ENCODE measurements at regions not wholly inside any gene's neighbourhood (a gene's known extent, or its start where the extent isn't known, plus 50 kb on each side); places are given as distances from the start of the nearest gene placed in this dataset.

GRCh38 chr16:5850632-5851392 is 753.2 kb upstream of the EEF2KMT start:
- H3K27me3 Mint-ChIP-seq, result no peaks in the 10 kb centered on the region
- H3K9me3 Mint-ChIP-seq, result no peaks in the 10 kb centered on the region
- no peaks in the 10 kb centered on the region for H3K4me1 Mint-ChIP-seq
- no peak overlapping the region for H3K4me3 Mint-ChIP-seq
- H3K36me3 Mint-ChIP-seq, result no peaks in the 10 kb centered on the region
- DNase-seq, result no peak
- no peak overlapping the region for H3K27ac Mint-ChIP-seq

GRCh38 chr16:5845046-5845445 is 747.5 kb upstream of the EEF2KMT start:
- Mint-ChIP-seq H3K36me3 (no peaks in the 10 kb centered on the region), H3K4me1 (no peaks in the 10 kb centered on the region), H3K4me3 (no peak overlapping the region), H3K27ac (no peak overlapping the region), H3K9me3 (no peaks in the 10 kb centered on the region), H3K27me3 (no peaks in the 10 kb centered on the region)
- DNase-seq, result no peak

DNA sequence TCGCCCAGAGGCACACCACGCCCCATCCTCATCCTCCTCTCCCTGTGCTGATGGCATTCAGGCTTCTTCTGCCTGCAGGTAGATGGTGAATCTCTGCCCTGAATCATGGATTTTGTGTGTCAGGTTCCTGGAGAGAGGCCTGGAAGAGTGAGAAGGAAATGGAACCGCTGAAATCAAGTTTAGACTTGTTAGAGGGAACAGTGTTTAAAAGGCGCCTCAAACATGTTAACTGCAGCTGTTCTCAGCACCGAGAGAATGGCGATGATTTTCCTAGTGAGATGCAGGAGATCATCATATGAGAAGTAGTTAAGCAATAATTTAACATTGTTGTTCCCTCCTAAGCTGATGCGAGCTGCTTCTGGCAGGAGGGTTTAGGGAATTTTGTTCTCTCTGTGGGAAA is 744.4 kb upstream of the EEF2KMT start:
- H3K4me3 Mint-ChIP-seq, result no peak overlapping the region

DNA sequence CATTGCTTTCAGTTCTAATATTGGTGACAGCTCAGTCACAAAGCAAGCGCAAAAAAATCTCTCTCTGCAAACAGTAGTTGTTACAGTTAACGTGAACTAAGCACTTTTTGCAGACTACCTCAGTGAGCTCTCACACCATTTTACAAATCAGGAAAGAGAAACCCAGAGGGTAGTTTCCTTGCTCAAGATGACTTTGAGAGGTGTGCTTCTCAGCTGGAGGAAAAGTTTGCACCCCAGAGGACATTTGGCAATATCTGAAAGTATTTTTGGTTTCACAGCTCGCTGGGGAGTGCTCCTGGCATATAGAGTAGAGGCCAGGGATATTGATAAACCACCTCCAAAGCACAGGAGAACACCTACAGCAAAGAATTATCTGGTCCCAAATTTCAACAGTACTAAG is 741.1 kb upstream of the EEF2KMT start:
- Mint-ChIP-seq H3K27ac (no peak overlapping the region), H3K4me3 (no peak overlapping the region), H3K4me1 (no peaks in the 10 kb centered on the region), H3K27me3 (peaks cover 8% of the 10 kb centered on the region), H3K9me3 (peaks cover 2% of the 10 kb centered on the region), H3K36me3 (no peaks in the 10 kb centered on the region)
- DNase-seq, result no peak

More for the DNA sequence above, 744.4 kb upstream of the EEF2KMT start:
- peaks cover 2% of the 10 kb centered on the region for H3K9me3 Mint-ChIP-seq
- no peaks in the 10 kb centered on the region for H3K36me3 Mint-ChIP-seq
- H3K4me1 Mint-ChIP-seq, result no peaks in the 10 kb centered on the region
- H3K27me3 Mint-ChIP-seq, result peaks cover 5% of the 10 kb centered on the region
- no peak for DNase-seq
- no peak overlapping the region for H3K27ac Mint-ChIP-seq

- H3K27ac Mint-ChIP-seq, result no peak overlapping the region
Observed at GRCh38 chr16:5838071-5838470, 740.5 kb upstream of the EEF2KMT start.

DNA sequence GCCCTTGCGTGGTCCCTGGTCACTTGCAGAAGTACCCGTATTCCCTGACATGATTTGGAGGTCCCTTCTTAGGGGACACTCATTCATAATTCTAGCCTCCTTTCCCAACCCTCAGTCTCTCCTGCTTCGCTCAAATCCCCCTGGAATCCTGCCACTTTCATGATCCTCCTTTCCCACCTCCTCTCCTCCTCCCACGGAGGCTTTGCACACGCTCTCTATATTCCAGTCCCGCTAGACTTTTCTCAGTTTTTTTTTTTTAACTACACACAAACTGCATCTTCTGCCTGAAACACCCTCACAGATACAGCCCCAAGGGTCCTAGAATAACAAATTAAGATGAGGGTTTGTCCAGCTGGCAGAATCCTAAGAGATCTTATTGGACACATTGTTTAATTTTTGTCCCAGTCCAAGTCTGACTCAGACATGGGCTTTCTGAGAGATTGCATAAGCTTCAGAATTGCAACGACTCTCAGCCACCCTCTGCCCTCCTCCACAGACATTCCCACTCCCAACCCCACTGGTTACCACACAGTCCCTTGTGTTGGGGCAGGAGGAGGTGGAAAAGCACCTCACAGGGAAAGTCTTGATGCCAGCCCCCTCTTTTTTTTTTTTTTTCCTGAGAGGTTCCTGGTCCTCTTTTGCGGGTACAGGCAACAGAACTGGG is 739.5 kb upstream of the EEF2KMT start:
- H3K4me3 Mint-ChIP-seq, result no peak overlapping the region
- H3K27me3 Mint-ChIP-seq, result peaks cover 8% of the 10 kb centered on the region
- no peak for DNase-seq
- peaks cover 2% of the 10 kb centered on the region for H3K9me3 Mint-ChIP-seq
- H3K36me3 Mint-ChIP-seq, result no peaks in the 10 kb centered on the region
- no peak overlapping the region for H3K27ac Mint-ChIP-seq
- H3K4me1 Mint-ChIP-seq, result no peaks in the 10 kb centered on the region

More at GRCh38 chr16:5838071-5838470, 740.5 kb upstream of the EEF2KMT start:
- Mint-ChIP-seq H3K4me3 (no peak overlapping the region), H3K4me1 (no peaks in the 10 kb centered on the region), H3K36me3 (no peaks in the 10 kb centered on the region), H3K27me3 (peaks cover 8% of the 10 kb centered on the region), H3K9me3 (peaks cover 2% of the 10 kb centered on the region)
- DNase-seq, result no peak

GRCh38 chr16:5835876-5836275 is 738.3 kb upstream of the EEF2KMT start:
- Mint-ChIP-seq H3K4me1 (no peaks in the 10 kb centered on the region), H3K27ac (no peak overlapping the region)

DNA sequence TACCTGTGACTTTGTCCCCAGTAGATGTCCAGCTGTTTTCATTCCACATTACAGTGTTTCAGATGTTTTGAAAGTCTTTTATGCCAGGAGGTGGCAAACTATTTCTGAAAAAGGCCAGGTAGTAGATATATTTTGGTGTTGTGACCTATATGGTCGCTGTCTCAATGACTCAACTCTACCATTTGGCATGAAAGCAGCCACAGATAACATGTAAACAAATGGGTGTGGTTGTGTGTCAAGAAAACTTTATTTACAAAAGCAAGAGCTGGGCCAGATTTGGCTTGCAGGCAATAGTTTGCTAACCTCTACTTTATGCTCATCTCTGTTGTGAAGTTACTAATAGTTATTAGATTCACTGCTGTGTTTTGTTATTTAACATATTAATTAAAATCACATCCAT is 728.7 kb upstream of the EEF2KMT start:
- DNase-seq, result no peak
- Mint-ChIP-seq H3K9me3 (no peaks in the 10 kb centered on the region), H3K4me1 (no peaks in the 10 kb centered on the region), H3K27ac (no peak overlapping the region), H3K4me3 (no peak overlapping the region), H3K27me3 (no peaks in the 10 kb centered on the region), H3K36me3 (no peaks in the 10 kb centered on the region)

More at GRCh38 chr16:5835876-5836275, 738.3 kb upstream of the EEF2KMT start:
- H3K27me3 Mint-ChIP-seq, result peaks cover 8% of the 10 kb centered on the region
- peaks cover 2% of the 10 kb centered on the region for H3K9me3 Mint-ChIP-seq
- no peak for DNase-seq
- no peak overlapping the region for H3K4me3 Mint-ChIP-seq
- H3K36me3 Mint-ChIP-seq, result no peaks in the 10 kb centered on the region

DNA sequence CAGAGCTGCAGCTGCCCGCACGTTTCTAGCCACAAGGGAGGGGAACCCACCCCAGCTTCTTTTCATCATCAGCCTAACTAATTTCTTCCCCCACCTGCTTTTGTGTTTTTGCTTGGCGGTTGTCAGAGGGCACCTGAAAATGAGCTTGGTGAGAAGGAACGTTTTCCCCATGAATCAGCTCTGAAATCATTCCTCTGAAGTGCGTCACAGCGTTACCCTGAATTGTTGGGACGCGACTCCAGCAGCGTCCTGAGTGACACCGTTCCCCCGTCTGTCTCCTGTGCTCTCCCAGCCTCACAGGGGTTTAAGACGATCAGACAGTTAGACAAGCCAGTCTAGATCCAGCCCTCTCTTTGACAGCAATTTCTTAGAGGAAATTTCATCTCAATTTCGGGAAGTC is 722.9 kb upstream of the EEF2KMT start:
- H3K27ac Mint-ChIP-seq, result no peak overlapping the region
- H3K9me3 Mint-ChIP-seq, result no peaks in the 10 kb centered on the region
- H3K4me3 Mint-ChIP-seq, result no peak overlapping the region
- no peak for DNase-seq
- no peaks in the 10 kb centered on the region for H3K27me3 Mint-ChIP-seq
- no peaks in the 10 kb centered on the region for H3K36me3 Mint-ChIP-seq
- H3K4me1 Mint-ChIP-seq, result no peaks in the 10 kb centered on the region

DNA sequence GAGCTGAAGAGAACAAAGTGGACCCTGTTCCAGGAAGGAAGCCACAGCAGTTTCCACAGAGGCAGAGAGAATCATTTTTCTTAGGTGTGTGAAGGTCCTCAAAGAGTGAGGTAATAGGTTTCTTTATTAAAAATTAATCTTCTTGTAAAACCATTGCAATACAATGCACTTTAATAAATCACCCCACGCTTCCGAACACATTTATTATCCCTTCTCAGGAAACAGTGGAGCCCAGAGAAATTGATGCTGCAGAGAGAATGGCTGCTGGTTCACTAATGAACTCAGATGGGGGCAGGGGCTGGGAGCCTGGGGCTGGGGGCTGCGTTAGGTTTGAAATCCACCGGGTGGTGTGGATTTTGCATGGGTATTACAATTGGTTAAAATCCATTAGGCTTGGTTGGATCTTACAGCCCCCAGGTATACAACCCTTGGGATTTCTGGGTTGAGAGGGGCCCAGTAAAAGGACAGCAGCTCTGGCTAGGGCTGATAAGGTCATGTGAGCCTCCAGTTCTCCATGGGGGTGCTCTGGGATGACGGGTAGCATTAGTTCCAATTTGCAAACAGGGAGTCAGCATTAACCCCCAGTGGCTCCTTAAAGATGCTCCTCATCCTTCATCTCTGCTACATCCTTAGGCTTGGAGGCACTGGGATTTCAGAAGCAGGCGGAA is 718.1 kb upstream of the EEF2KMT start:
- no peaks in the 10 kb centered on the region for H3K4me1 Mint-ChIP-seq
- H3K27me3 Mint-ChIP-seq, result no peaks in the 10 kb centered on the region
- H3K9me3 Mint-ChIP-seq, result no peaks in the 10 kb centered on the region
- H3K4me3 Mint-ChIP-seq, result no peak overlapping the region
- no peak for DNase-seq
- no peaks in the 10 kb centered on the region for H3K36me3 Mint-ChIP-seq
- no peak overlapping the region for H3K27ac Mint-ChIP-seq

DNA sequence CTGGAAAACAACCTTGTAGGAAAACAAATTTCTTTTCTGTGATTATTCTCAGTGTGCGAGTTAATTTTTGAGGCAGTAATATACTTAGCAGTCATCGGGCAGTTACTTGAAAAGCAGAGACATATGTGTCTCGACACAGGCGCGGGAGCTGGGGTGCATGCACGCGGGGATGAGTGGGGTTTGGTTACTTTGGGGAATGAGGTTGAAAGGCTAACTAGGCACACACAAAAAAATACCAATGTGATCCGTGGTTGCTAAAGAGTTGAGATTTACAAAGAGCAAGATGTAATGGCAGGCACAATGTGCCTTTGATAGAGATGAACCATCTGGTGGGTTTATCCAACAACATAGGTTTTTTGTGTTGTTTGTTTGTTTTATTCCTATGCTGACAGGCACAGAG is 703.8 kb upstream of the EEF2KMT start:
- no peaks in the 10 kb centered on the region for H3K4me1 Mint-ChIP-seq
- H3K4me3 Mint-ChIP-seq, result no peak overlapping the region
- no peak for DNase-seq
- no peaks in the 10 kb centered on the region for H3K27me3 Mint-ChIP-seq
- H3K36me3 Mint-ChIP-seq, result no peaks in the 10 kb centered on the region
- peaks cover 7% of the 10 kb centered on the region for H3K9me3 Mint-ChIP-seq
- no peak overlapping the region for H3K27ac Mint-ChIP-seq

DNA sequence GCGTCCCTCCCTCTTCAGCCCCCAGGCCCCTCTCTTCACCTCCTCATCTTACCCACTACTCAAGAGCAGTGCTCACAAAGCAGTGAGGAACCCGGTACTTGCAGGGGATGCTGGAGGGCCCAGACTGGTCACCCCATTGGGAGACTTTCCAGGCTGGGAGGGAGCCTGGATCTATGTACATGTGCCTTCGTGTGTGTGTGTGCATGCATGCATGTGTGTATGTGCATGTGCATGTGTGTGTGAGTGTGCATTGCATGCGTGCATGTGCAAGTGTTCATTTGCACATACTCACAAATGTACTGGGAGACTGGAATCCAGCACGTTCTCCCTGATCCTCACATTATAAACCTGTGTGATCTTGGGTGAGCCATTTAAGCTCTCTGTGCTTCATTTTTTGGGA is 696.0 kb upstream of the EEF2KMT start:
- Mint-ChIP-seq H3K4me1 (no peaks in the 10 kb centered on the region), H3K27ac (no peak overlapping the region), H3K27me3 (peaks cover 4% of the 10 kb centered on the region), H3K36me3 (no peaks in the 10 kb centered on the region), H3K9me3 (no peaks in the 10 kb centered on the region), H3K4me3 (no peak overlapping the region)
- no peak for DNase-seq

GRCh38 chr16:5791011-5791657 is 693.5 kb upstream of the EEF2KMT start:
- Mint-ChIP-seq H3K27ac (no peak overlapping the region), H3K9me3 (no peaks in the 10 kb centered on the region), H3K4me3 (no peak overlapping the region), H3K36me3 (no peaks in the 10 kb centered on the region), H3K27me3 (peaks cover 2% of the 10 kb centered on the region), H3K4me1 (no peaks in the 10 kb centered on the region)
- DNase-seq, result no peak

DNA sequence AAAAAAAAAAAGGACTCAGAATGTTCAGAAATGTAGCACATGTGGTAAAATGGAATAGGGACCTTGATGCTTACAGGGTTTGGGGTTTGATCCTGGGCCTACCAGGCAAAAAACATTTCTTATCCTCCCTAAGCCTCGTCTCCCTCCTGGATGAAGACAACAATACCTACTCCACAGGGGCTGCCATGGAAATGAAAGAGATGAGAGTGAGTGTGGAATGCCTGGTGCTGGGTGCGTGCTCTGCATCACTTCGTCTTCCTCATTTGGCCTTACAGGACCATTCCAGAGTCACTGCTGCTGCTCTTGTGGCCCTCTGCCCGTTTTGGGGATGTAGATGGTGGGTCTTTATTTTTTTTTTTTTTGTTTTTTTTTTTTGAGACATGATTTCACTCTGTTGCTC is 692.9 kb upstream of the EEF2KMT start:
- H3K27ac Mint-ChIP-seq, result no peak overlapping the region
- no peaks in the 10 kb centered on the region for H3K36me3 Mint-ChIP-seq
- H3K4me1 Mint-ChIP-seq, result no peaks in the 10 kb centered on the region
- H3K9me3 Mint-ChIP-seq, result no peaks in the 10 kb centered on the region
- no peak overlapping the region for H3K4me3 Mint-ChIP-seq
- no peaks in the 10 kb centered on the region for H3K27me3 Mint-ChIP-seq
- no peak for DNase-seq

DNA sequence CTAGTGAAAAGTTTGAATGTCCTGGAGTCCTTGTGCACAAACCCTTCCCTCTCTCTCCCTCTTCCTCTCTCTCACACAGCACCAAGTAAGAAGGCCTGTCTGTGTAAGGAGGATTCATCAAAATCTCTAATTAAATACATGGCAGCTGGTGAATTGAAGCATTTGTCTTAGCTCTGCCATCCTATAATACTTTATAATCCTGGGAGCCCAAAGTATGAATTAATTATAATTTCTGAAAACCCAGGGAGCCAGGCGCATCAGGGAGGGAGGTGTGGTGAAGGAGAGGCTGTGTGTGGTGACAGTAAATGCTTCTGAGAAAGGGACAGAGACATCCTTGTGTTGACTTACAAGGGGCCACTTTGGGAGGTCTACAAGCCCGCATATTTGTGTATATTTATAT is 691.4 kb upstream of the EEF2KMT start:
- Mint-ChIP-seq H3K4me3 (no peak overlapping the region), H3K27me3 (no peaks in the 10 kb centered on the region), H3K36me3 (no peaks in the 10 kb centered on the region), H3K4me1 (no peaks in the 10 kb centered on the region), H3K27ac (no peak overlapping the region), H3K9me3 (no peaks in the 10 kb centered on the region)
- no peak for DNase-seq
